SK-N-SH treated with all-trans-retinoic acid at 6 μM for 48 hours (cell line): ENCODE measurements at regions not wholly inside any gene's neighbourhood (a gene's known extent, or its start where the extent isn't known, plus 50 kb on each side); places are given as distances from the start of the nearest gene placed in this dataset.

Experiments
- ATAC-seq: fragments of 200-7000 bp; cut with Tn5 transposase; 3 replicates; pipeline ENCODE4 v1.9.1; 2020; ENCODE audit warnings: mild to moderate bottlenecking, moderate library complexity
- ARNTL ChIP-seq: fragments of 450-650 bp; formaldehyde crosslinking; IDR thresholded peaks from 2 replicates; pipeline ENCODE4 v1.5.0; 2020; ENCODE audit warnings: low read depth, mild to moderate bottlenecking, moderate library complexity, borderline replicate concordance
- BACH2 ChIP-seq: fragments of 250-450 bp; sonication (Bioruptor Pico); IDR thresholded peaks from 2 replicates; pipeline ENCODE4 v1.9.0; 2021; ENCODE audit warnings: mild to moderate bottlenecking, borderline replicate concordance
- CSDC2 ChIP-seq: fragments of 250-450 bp; sonication (Bioruptor Pico); IDR thresholded peaks from 2 replicates; pipeline ENCODE4 v1.5.0; 2020; ENCODE audit warnings: mild to moderate bottlenecking, moderate library complexity
- GLIS3 ChIP-seq: fragments of 250-450 bp; sonication (Bioruptor Pico); IDR thresholded peaks from 2 replicates; pipeline ENCODE4 v1.5.0; 2020; ENCODE audit warnings: mild to moderate bottlenecking, moderate library complexity
- PPARA ChIP-seq: fragments of 250-450 bp; sonication (Bioruptor Pico); IDR thresholded peaks from 2 replicates; pipeline ENCODE4 v1.5.0; 2020; ENCODE audit warnings: mild to moderate bottlenecking, borderline replicate concordance
- RARB ChIP-seq: fragments of 250-450 bp; sonication (Bioruptor Pico); IDR thresholded peaks from 2 replicates; pipeline ENCODE4 v1.8.0; 2021; ENCODE audit warnings: mild to moderate bottlenecking, moderate library complexity
- SNAI2 ChIP-seq: fragments of 250-450 bp; sonication (Bioruptor Pico); IDR thresholded peaks from 2 replicates; pipeline ENCODE4 v1.5.0; 2020; ENCODE audit warnings: mild to moderate bottlenecking, moderate library complexity
- TCF4 ChIP-seq: fragments of 250-450 bp; sonication (Bioruptor Pico); IDR thresholded peaks from 2 replicates; pipeline ENCODE4 v1.8.0; 2021; ENCODE audit warnings: mild to moderate bottlenecking, moderate library complexity, borderline replicate concordance
- TOX ChIP-seq: fragments of 250-450 bp; sonication (Bioruptor Pico); IDR thresholded peaks from 2 replicates; pipeline ENCODE4 v1.8.0; 2021; ENCODE audit warnings: mild to moderate bottlenecking, moderate library complexity, borderline replicate concordance
- ZC3H10 ChIP-seq: fragments of 250-450 bp; sonication (Bioruptor Pico); IDR thresholded peaks from 2 replicates; pipeline ENCODE4 v1.5.1; 2021; ENCODE audit warnings: mild to moderate bottlenecking, moderate library complexity
- ZFP3 ChIP-seq: fragments of 250-450 bp; sonication (Bioruptor Pico); IDR thresholded peaks from 2 replicates; pipeline ENCODE4 v1.5.0; 2020; ENCODE audit warnings: mild to moderate bottlenecking, moderate library complexity
- ZFP30 ChIP-seq: fragments of 450-650 bp; formaldehyde crosslinking; IDR thresholded peaks from 2 replicates; pipeline ENCODE4 v1.5.0; 2022; ENCODE audit warnings: mild to moderate bottlenecking, moderate library complexity
- ZNF565 ChIP-seq: fragments of 450-650 bp; formaldehyde crosslinking; conservative IDR thresholded peaks from 2 replicates; pipeline ENCODE4 v1.5.0; 2020; ENCODE audit warnings: low read depth, mild to moderate bottlenecking, moderate library complexity
- ZNF70 ChIP-seq: fragments of 450-650 bp; formaldehyde crosslinking; IDR thresholded peaks from 2 replicates; pipeline ENCODE4 v1.5.0; 2020; ENCODE audit warnings: mild to moderate bottlenecking, moderate library complexity
- ZNF8 ChIP-seq: fragments of 450-650 bp; formaldehyde crosslinking; IDR thresholded peaks from 2 replicates; pipeline ENCODE4 v1.5.0; 2020; ENCODE audit warnings: mild to moderate bottlenecking, moderate library complexity
- TF ChIP-seq, protein P1 (sequence below): fragments of 250-450 bp; sonication (Bioruptor Pico); IDR thresholded peaks from 2 replicates; pipeline ENCODE4 v1.8.0; 2021; ENCODE audit warnings: low read depth, mild to moderate bottlenecking, moderate library complexity, borderline replicate concordance
- TF ChIP-seq, protein P2 (sequence below): fragments of 250-450 bp; sonication (Bioruptor Pico); IDR thresholded peaks from 2 replicates; pipeline ENCODE4 v1.5.0; 2020; ENCODE audit warnings: mild to moderate bottlenecking, moderate library complexity
- TF ChIP-seq, protein P3 (sequence below): fragments of 250-450 bp; sonication (Bioruptor Pico); IDR thresholded peaks from 2 replicates; pipeline ENCODE4 v1.5.1; 2021; ENCODE audit warnings: mild to moderate bottlenecking, moderate library complexity

DNA sequence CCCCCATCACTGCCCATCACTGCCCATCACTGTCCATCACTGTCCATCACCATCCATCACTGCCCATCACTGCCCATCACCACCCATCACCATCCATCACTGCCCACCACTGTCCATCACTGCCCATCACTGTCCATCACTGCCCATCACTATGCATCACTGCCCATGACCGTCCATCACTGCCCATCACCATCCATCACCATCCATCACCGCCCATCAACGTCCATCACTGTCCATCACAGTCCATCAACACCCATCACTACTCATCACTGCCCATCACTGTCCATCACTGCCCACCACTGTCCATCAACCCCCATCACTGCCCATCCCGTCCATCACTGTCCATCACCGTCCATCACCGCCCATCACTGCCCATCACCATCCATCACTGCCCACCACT lies 57.8 kb upstream of the OTOS start:
- ATAC-seq, result no peak
- TF ChIP-seq ZFP30 (no peak), TOX (no peak), TCF4 (CRISPR knock-in tag) (no peak), CSDC2 (CRISPR knock-in tag) (no peak), ZFP3 (no peak), PPARA (CRISPR knock-in tag) (no peak), GLIS3 (CRISPR knock-in tag) (no peak), SNAI2 (CRISPR knock-in tag) (no peak), ARNTL (CRISPR knock-in tag) (no peak), ZNF565 (CRISPR knock-in tag) (no peak), ZC3H10 (no peak)
- TF ChIP-seq, protein P1, sequence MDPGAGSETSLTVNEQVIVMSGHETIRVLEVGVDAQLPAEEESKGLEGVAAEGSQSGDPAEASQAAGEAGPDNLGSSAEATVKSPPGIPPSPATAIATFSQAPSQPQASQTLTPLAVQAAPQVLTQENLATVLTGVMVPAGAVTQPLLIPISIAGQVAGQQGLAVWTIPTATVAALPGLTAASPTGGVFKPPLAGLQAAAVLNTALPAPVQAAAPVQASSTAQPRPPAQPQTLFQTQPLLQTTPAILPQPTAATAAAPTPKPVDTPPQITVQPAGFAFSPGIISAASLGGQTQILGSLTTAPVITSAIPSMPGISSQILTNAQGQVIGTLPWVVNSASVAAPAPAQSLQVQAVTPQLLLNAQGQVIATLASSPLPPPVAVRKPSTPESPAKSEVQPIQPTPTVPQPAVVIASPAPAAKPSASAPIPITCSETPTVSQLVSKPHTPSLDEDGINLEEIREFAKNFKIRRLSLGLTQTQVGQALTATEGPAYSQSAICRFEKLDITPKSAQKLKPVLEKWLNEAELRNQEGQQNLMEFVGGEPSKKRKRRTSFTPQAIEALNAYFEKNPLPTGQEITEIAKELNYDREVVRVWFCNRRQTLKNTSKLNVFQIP (CRISPR knock-in tag), result no peak
- TF ChIP-seq, protein P2, sequence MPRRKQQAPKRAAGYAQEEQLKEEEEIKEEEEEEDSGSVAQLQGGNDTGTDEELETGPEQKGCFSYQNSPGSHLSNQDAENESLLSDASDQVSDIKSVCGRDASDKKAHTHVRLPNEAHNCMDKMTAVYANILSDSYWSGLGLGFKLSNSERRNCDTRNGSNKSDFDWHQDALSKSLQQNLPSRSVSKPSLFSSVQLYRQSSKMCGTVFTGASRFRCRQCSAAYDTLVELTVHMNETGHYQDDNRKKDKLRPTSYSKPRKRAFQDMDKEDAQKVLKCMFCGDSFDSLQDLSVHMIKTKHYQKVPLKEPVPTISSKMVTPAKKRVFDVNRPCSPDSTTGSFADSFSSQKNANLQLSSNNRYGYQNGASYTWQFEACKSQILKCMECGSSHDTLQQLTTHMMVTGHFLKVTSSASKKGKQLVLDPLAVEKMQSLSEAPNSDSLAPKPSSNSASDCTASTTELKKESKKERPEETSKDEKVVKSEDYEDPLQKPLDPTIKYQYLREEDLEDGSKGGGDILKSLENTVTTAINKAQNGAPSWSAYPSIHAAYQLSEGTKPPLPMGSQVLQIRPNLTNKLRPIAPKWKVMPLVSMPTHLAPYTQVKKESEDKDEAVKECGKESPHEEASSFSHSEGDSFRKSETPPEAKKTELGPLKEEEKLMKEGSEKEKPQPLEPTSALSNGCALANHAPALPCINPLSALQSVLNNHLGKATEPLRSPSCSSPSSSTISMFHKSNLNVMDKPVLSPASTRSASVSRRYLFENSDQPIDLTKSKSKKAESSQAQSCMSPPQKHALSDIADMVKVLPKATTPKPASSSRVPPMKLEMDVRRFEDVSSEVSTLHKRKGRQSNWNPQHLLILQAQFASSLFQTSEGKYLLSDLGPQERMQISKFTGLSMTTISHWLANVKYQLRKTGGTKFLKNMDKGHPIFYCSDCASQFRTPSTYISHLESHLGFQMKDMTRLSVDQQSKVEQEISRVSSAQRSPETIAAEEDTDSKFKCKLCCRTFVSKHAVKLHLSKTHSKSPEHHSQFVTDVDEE (CRISPR knock-in tag), result no peak

- no peak for TF ChIP-seq CSDC2 (CRISPR knock-in tag)
- TF ChIP-seq ZNF8 (CRISPR knock-in tag), result no peak
- no peak for TF ChIP-seq RARB (CRISPR knock-in tag)
- no peak for TF ChIP-seq ZNF70 (CRISPR knock-in tag)
- no peak for TF ChIP-seq PPARA (CRISPR knock-in tag)
- TF ChIP-seq, protein P1 (CRISPR knock-in tag), result no peak
- TF ChIP-seq, protein P3, sequence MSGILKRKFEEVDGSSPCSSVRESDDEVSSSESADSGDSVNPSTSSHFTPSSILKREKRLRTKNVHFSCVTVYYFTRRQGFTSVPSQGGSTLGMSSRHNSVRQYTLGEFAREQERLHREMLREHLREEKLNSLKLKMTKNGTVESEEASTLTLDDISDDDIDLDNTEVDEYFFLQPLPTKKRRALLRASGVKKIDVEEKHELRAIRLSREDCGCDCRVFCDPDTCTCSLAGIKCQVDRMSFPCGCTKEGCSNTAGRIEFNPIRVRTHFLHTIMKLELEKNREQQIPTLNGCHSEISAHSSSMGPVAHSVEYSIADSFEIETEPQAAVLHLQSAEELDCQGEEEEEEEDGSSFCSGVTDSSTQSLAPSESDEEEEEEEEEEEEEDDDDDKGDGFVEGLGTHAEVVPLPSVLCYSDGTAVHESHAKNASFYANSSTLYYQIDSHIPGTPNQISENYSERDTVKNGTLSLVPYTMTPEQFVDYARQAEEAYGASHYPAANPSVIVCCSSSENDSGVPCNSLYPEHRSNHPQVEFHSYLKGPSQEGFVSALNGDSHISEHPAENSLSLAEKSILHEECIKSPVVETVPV (CRISPR knock-in tag), result no peak
- TF ChIP-seq, all 23 proteins: peak for 0
- ATAC-seq, result no peak
Measured at GRCh38 chr2:240199133-240199870, 58.8 kb upstream of the OTOS start.

DNA sequence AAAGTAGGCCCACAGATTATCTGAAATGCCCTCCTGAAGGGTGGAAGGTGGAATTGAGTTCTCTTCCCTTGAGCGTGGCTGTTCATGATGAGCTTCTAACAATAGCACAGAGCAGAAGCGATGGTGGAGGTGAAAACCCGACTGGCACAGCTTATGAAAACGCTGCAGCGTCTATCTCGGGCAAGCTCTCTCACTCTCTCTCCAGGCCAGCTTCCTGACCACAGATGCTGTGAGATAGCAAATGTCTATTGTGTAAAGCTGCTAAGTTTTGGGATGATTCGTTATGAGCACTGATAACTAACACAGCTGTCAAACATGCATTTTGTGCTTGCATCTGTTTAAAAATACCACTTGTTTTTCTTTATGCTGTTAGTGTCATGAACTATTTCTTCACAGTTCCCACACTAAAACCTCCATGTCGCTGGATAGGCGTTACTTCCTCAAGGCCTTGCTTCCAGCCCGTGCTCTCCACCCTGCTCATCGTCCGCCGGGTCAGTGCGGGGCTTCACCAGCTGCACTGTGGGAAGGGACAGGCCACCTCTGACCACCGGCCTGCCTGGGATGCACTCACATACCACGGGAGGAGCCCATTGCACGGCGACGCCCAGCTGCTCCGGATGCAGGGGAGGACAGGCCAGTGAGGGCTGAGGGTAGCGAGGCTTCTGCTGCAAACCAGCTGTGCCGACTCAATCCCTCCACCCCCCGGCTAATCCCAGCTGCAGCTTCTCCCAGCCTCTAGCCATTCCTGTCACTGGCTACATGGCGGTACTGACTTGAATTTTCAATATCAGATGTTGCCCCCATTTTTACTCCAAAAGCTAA lies 60.0 kb upstream of the OTOS start:
- ATAC-seq, result no peak
- no peak for TF ChIP-seq TCF4 (CRISPR knock-in tag)
- TF ChIP-seq ZNF8 (CRISPR knock-in tag), result no peak
- no peak for TF ChIP-seq BACH2 (CRISPR knock-in tag)
- TF ChIP-seq ZFP3, result no peak
- no peak for TF ChIP-seq ARNTL (CRISPR knock-in tag)
- TF ChIP-seq PPARA (CRISPR knock-in tag), result no peak
- no peak for TF ChIP-seq ZNF70 (CRISPR knock-in tag)

- no peak for ATAC-seq
- no peak for TF ChIP-seq ZC3H10
Measured at GRCh38 chr2:240201866-240202265, 61.4 kb upstream of the OTOS start.
